ENCODE measurements at regions not wholly inside any gene's neighbourhood (a gene's known extent, or its start where the extent isn't known, plus 50 kb on each side); places are given as distances from the start of the nearest gene placed in this dataset.

- no peak overlapping the region for H3K4me3 ChIP-seq (replicated peaks in 1 of 3; ENCODE audit: insufficient read depth in 1 of 3, low read depth in 1 of 3, low read length in 3 of 3)
- H3K4me1 ChIP-seq (ENCODE audit: control insufficient read depth, extremely low read depth, insufficient read depth, low read length), result peaks cover 68% of the 10 kb centered on the region
- no peaks in the 10 kb centered on the region for H3K9me3 ChIP-seq (replicated peaks; ENCODE audit: control insufficient read depth, insufficient read depth, low read length)
- H3K79me2 ChIP-seq (ENCODE audit: control insufficient read depth, insufficient read depth, low read length), result no peaks in the 10 kb centered on the region
- no peaks in the 10 kb centered on the region for H3K9me1 ChIP-seq (replicated peaks; ENCODE audit: control insufficient read depth, extremely low read depth, insufficient read depth, low read length)
- H3K9ac ChIP-seq (replicated peaks; ENCODE audit: extremely low read depth, insufficient read depth, low read length), result no peak overlapping the region
- POLR2A ChIA-PET, result no interaction called here
- no peaks in the 10 kb centered on the region for H4K20me1 ChIP-seq (replicated peaks; ENCODE audit: control insufficient read depth, extremely low read depth, insufficient read depth, low read length)
- no peak overlapping the region for H2AFZ ChIP-seq (ENCODE audit: low read depth, low read length)
- H3K27ac ChIP-seq (ENCODE audit: insufficient read depth, low read depth, low read length), result no peak overlapping the region
- FAIRE-seq (no peak), DNase-seq (ENCODE audit: low read depth, low spot score) (no peak)
- no peaks in the 10 kb centered on the region for H3K36me3 ChIP-seq (ENCODE audit: control insufficient read depth in 2 of 2, extremely low read depth in 1 of 2, insufficient read depth in 2 of 2, low read length in 2 of 2)
- no TSS peak for BruUV-seq (replicated peaks)
- no peaks in the 10 kb centered on the region for H3K27me3 ChIP-seq (ENCODE audit: control insufficient read depth in 2 of 2, insufficient read depth in 2 of 2, low read length in 2 of 2)
- CTCF ChIA-PET, result interaction anchor here (0.9 to 1.2 kb wide), 3 partner anchors 10 to 318 kb away, joined by 3 to 4 read pairs (median 3); no protein-coding TSS in a partner anchor
- intact Hi-C loops (cut with micrococcal nuclease), result loop anchor here (5.0 kb wide), 1 partner anchor 373 kb away; no protein-coding TSS in a partner anchor
- TF ChIP-seq MAX (IDR thresholded peaks at IDR 0.05; ENCODE audit: insufficient read depth, insufficient read length), result no peak
- TF ChIP-seq JUN (IDR thresholded peaks at IDR 0.05; ENCODE audit: borderline replicate concordance, insufficient read depth, insufficient read length, low read depth), result no peak
- no peak for TF ChIP-seq CTCF (IDR thresholded peaks at IDR 0.05; ENCODE audit: extremely low read depth in 1 of 2, insufficient read depth in 1 of 2, low read depth in 1 of 2, low read length in 2 of 2)
- no peak for TF ChIP-seq EZH2 (IDR thresholded peaks at IDR 0.05; ENCODE audit: borderline replicate concordance, low read depth, low read length, severe bottlenecking)
- TF ChIP-seq FOS (IDR thresholded peaks at IDR 0.05; ENCODE audit: borderline replicate concordance, insufficient read depth, low read length), result no peak
- TF ChIP-seq MYC (IDR thresholded peaks at IDR 0.05; ENCODE audit: low read depth, low read length), result no peak
- TF ChIP-seq POLR2A (IDR thresholded peaks at IDR 0.05; ENCODE audit: low read depth, low read length), result no peak
- TF ChIP-seq POLR2AphosphoS5 (IDR thresholded peaks at IDR 0.05; ENCODE audit: insufficient read depth, low read depth, low read length), result no peak
- TF ChIP-seq GATA2 (IDR thresholded peaks at IDR 0.05; ENCODE audit: insufficient read depth, insufficient read length, low read depth, low read length), result no peak
- dilution Hi-C loops (cut with MboI; ENCODE audit: extremely low pct_ligation_motif_present, low sequenced_read_pairs), result no loop called here
- no peak overlapping the region for H3K4me2 ChIP-seq (ENCODE audit: insufficient read depth, low read length)
Observed at GRCh38 chr12:42963988-42964387, 374.4 kb upstream of the PRICKLE1 start.

Measured in endothelial cell of umbilical vein (primary cell).